NOMO-1 treated with DMSO at 0.1 percent for 48 hours (cell line): ENCODE measurements at regions not wholly inside any gene's neighbourhood (a gene's known extent, or its start where the extent isn't known, plus 50 kb on each side); places are given as distances from the start of the nearest gene placed in this dataset.
A peak's percentile ranks its signal among the peaks of the same experiment; 100 is the strongest.

Experiments
- DNase-seq: peaks from one replicate; lab custom pipeline; 2025; ENCODE audit not compliant: unreplicated experiment; lab: John Stamatoyannopoulos, UW

GRCh38 chr4:184942444-184943425 is 75.6 kb upstream of the HELT start:
- DNase-seq, result no peak

DNA sequence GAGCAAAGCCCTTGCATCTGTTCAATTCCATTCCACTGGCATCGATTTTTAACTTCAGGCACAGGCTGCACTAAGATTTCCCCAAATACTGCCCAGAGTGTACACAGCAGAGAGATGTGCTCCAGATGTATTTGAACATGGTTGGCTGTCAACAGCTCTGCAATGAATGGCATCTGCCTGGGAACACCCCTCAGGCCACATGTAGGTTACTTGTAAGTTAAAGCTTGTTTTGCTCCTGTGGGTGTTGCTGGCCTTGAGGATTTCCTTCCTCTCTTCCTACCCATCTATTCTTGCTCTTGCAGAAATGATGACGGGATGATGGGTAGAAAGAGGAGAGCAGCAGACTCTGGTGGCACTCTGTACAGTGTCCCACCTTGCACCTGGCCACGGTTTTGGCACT is 69.3 kb upstream of the HELT start:
- no peak for DNase-seq

GRCh38 chr4:184950117-184950830 is 68.0 kb upstream of the HELT start:
- no peak for DNase-seq

GRCh38 chr4:184950926-184951325 is 67.4 kb upstream of the HELT start:
- no peak for DNase-seq

GRCh38 chr4:184951668-184952160 is 66.6 kb upstream of the HELT start:
- DNase-seq, result no peak

DNA sequence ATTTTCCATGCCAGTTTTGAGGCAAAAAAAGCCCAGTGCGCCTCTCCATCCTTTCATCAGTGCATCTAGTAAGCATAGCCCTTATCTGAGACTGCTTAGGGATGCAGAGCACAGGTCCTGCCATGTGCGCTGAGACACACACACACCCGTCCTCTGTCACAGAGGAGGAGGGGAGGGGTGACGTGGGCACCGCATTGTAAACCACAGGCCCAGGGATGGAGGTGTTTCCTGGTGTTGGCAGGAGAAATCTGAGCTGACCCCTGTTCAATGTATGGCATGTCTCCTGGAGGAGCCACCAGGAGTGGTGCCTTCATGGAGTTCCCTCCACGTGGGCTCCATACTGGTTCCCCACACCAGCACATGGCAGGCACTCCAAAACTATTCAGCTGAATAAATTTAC is 65.8 kb upstream of the HELT start:
- DNase-seq, result no peak

DNA sequence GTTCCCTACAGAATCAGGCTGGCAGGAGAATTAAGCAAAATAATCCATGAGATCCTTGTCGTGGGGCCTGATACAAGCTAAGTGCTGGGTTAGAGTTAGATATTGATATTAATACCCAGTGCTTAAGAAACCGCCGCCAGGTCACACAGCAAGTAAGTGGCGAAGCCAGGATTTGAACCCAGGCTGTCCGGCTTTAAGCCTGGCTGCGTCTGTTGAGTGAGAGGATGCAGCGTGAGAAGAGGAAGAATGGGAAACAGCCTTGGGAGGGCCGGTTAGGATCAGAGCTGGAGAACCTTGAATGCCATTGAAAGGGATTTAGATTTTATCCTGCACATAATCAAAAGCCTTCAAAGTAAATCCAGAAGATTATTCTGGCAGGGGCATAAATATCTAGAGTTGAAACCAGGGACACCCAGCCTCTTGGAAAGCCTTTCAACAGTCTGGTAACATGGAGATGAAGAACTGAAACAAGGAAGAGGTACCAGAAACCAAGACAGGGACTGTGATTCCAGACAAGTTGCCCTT is 64.8 kb upstream of the HELT start:
- DNase-seq, result no peak

GRCh38 chr4:184953971-184954370 is 64.3 kb upstream of the HELT start:
- no peak for DNase-seq

DNA sequence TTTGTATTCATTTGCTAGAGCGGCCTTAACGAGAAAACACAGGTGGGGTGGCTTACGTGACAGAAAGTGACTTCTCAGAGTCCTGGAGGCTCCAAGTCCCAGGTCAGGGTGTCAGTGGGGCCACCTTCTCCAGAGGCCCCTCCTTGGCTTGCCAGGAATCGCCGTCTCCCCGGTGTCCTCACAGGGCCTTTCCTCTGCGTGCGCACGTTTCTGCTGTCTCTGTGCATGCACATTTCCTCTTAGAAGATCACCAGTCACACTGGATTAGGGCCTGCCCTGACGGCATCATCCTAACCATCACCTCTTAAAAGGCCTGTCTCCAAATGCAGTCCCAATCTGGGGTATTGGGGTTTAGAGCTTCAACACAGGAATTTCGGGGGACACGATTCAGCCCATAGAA is 63.8 kb upstream of the HELT start:
- DNase-seq, result no peak

GRCh38 chr4:184955116-184955515 is 63.2 kb upstream of the HELT start:
- no peak for DNase-seq

- no peak for DNase-seq
These were observed 62.7 kb upstream of the HELT start for GRCh38 chr4:184955636-184956035.

DNA sequence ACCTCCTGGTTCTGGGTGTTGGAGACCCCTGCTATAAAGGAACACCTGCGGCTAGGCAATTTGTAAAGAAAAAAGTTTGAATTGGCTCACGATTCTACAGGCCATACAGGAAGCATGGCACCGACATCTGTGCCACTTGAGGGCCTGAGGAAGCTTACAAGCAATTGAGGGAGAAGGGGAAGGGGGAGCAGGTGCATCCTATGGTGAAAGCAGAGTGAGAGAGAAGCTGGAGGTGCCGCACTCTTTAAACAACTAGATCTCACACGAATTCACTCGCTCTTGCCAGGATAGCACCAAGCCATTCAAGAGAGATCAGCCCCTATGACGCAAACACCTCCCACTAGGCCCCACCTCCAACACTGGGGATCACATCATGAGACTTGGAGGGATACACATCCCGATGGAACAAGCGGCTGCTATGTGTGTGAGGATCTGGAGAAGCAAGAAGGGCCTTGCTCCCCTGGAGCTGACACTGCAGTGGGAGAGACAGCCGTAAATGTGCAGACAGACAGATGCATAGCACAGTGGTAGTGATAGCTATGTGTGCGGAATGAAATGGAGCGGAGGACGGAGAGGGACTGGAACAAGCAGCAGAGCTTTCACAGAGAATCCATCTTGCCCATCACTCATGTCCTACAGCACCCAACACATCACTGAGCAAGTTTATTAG is 60.7 kb upstream of the HELT start:
- DNase-seq, result no peak

GRCh38 chr4:184958127-184958922 is 60.0 kb upstream of the HELT start:
- DNase-seq, result no peak

DNA sequence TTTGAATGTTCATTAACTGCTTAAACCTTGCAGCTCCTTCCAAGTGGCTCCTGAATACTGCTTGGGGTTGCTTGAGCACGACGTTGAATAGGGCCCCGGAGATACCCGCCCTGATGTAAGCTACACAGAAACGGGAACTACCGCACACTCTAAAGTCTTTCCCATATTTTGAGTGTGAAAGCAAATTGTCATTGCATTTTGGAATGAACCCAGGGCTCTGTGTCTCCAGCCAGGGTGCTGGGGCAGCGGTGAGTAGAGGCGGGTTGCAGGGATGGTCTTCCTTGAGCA is 59.4 kb upstream of the HELT start:
- peak; percentile 2 for DNase-seq

DNA sequence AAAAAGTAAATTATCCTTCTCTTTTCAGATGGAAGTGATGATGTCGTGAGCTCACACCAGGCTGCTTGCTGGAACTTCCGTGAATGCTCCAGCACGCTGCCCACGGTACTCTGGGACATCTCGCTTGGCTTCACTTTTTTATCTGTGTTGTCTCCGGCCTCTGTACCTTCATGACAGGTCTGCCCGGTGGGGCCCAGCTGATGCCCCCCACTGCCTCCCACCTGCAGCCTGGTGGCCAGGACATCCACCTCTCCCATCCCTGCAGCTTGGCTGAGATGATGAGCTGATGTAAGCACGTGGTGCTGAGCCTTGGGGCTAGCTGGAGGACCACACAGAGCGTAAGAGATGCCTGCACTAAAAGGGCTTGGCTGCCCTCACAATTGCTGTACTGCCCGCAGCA is 59.0 kb upstream of the HELT start:
- DNase-seq, result no peak

GRCh38 chr4:184959786-184960185 is 58.5 kb upstream of the HELT start:
- no peak for DNase-seq

- DNase-seq, result no peak
These were observed 57.8 kb upstream of the HELT start for GRCh38 chr4:184960505-184960971.

- DNase-seq, result no peak
These were observed 56.6 kb upstream of the HELT start for GRCh38 chr4:184961660-184962059.

DNA sequence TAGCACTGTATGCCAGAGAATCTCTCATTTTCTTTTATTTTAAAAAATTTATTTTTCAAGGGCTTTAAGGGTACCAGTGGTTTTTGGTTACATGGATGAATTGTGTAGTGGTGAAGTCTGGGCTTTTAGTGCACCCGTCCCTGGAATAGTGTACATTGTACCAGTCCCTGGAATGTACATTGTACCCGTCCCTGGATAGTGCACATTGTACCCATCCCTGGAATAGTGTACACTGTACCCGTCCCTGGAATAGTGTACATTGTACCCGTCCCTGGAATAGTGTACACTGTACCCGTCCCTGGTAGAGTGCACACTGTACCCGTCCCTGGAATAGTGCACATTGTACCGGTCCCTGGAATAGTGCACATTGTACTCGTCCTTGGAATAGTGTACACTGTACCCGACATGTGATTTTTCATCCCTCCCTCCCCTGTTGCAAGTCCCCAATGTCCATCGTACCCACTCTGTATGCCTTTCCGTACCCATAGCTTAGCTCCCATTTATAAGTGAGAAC is 56.1 kb upstream of the HELT start:
- no peak for DNase-seq
